H1 (cell line): ENCODE measurements at regions not wholly inside any gene's neighbourhood (a gene's known extent, or its start where the extent isn't known, plus 50 kb on each side); places are given as distances from the start of the nearest gene placed in this dataset.

Experiments used
- CTCF ChIA-PET: fragments of 300-600 bp; sonication (Branson Sonifier 250); formaldehyde crosslinking; loops from one replicate; lab custom pipeline; 2021; ENCODE audit not compliant: partially characterized antibody; lab: Charles Lee
- POLR2A ChIA-PET: fragments of 300-600 bp; sonication (Branson Sonifier 250); formaldehyde crosslinking; loops from one replicate; lab custom pipeline; 2021; ENCODE audit warnings: inconsistent platforms; ENCODE audit not compliant: partially characterized antibody; lab: Charles Lee
- DNase-seq, 2 experiments: peaks; one replicate each; pipeline versions ENCODE4 v3.0.0 to v3.0.0-alpha.2; 2010 to 2022; ENCODE audit warnings: low spot score in 2 of 2, low read depth in 1 of 2, mixed read lengths in 1 of 2
- FAIRE-seq: peaks from 2 replicates; lab custom pipeline; 2011; peaks lifted over from hg19 to GRCh38; lab: Jason Lieb, UNC
- H2AFZ ChIP-seq: 2 replicates; pipeline ENCODE4 v1.8.1; 2012; ENCODE audit warnings: low read length, inconsistent platforms
- H2AK5ac ChIP-seq: 2 replicates; pipeline ENCODE4 v1.6.1; 2013; ENCODE audit warnings: low read depth, low read length
- H2BK120ac ChIP-seq: replicated peaks from 2 replicates; pipeline ENCODE3; 2013; ENCODE audit warnings: low read depth, low read length, inconsistent platforms
- H2BK12ac ChIP-seq: 2 replicates; pipeline ENCODE4 v1.6.1; 2013; ENCODE audit warnings: low read depth, low read length
- H2BK15ac ChIP-seq: 2 replicates; pipeline ENCODE4 v1.6.1; 2013; ENCODE audit warnings: low read length
- H2BK20ac ChIP-seq: 2 replicates; pipeline ENCODE4 v1.6.1; 2013; ENCODE audit warnings: low read length
- H2BK5ac ChIP-seq: 2 replicates; pipeline ENCODE4 v1.6.1; 2013; ENCODE audit warnings: low read depth, low read length
- H3K14ac ChIP-seq: 2 replicates; pipeline ENCODE4 v1.6.1; 2013; ENCODE audit warnings: inconsistent platforms; ENCODE audit not compliant: insufficient read length
- H3K18ac ChIP-seq: 2 replicates; pipeline ENCODE4 v1.6.1; 2013; ENCODE audit warnings: low read length; ENCODE audit errors: extremely low read depth
- H3K23ac ChIP-seq: 2 replicates; pipeline ENCODE4 v1.6.1; 2013; ENCODE audit warnings: inconsistent platforms; ENCODE audit not compliant: insufficient read length
- H3K23me2 ChIP-seq: 2 replicates; pipeline ENCODE4 v1.6.1; 2013; ENCODE audit warnings: low read depth, low read length
- H3K27ac ChIP-seq: 2 replicates; pipeline ENCODE4 v1.6.1; 2011; ENCODE audit warnings: low read depth, low read length, inconsistent platforms
- H3K27me3 ChIP-seq, 4 experiments: replicated peaks in 1 of 4; 1 replicate in 1 of 4; 2 replicates in 3 of 4; pipeline versions ENCODE4 v1.6.1 to v1.8.1; 2011 to 2013; ENCODE audit warnings: low read length in 3 of 4, mild to moderate bottlenecking in 3 of 4, inconsistent platforms in 2 of 4, mixed read lengths in 2 of 4, moderate library complexity in 1 of 4; ENCODE audit not compliant: control insufficient read depth in 3 of 4, insufficient read depth in 3 of 4; ENCODE audit errors: extremely low read depth in 1 of 4
- H3K36me3 ChIP-seq, 4 experiments: 2 replicates each; pipeline versions ENCODE4 v1.6.1 to v1.8.1; 2011 to 2013; ENCODE audit warnings: mild to moderate bottlenecking in 4 of 4, low read length in 3 of 4, moderate library complexity in 2 of 4, control low read depth in 1 of 4, inconsistent platforms in 1 of 4; ENCODE audit not compliant: insufficient read depth in 4 of 4, control insufficient read depth in 2 of 4
- H3K4ac ChIP-seq: replicated peaks from 2 replicates; pipeline ENCODE3; 2013; ENCODE audit warnings: low read length, low read depth, mixed read lengths, inconsistent platforms; ENCODE audit not compliant: insufficient read length
- H3K4me1 ChIP-seq, 4 experiments: replicated peaks in 1 of 4; 1 replicate in 1 of 4; 2 replicates in 3 of 4; pipeline versions ENCODE4 v1.6.1 to v1.8.1; 2011 to 2013; ENCODE audit warnings: low read length in 3 of 4, inconsistent platforms in 2 of 4, mixed read lengths in 1 of 4; ENCODE audit not compliant: insufficient read depth in 4 of 4, control insufficient read depth in 3 of 4
- H3K4me2 ChIP-seq, 2 experiments: 2 replicates each; pipeline versions ENCODE4 v1.6.1 to v1.8.1; 2011 to 2013; ENCODE audit warnings: low read depth in 2 of 2, low read length in 2 of 2, control low read depth in 1 of 2, inconsistent platforms in 1 of 2, mild to moderate bottlenecking in 1 of 2; ENCODE audit not compliant: insufficient read depth in 1 of 2
- H3K4me3 ChIP-seq, 4 experiments: fragments of 200-600, 300-600 bp in 1 of 4; sonication (generic), shearing (Covaris generic), sonication (Bioruptor Twin) in 1 of 4; 2 replicates each; pipeline versions ENCODE4 v1.5.1 to v1.8.1; 2011 to 2016; ENCODE audit warnings: low read length in 4 of 4, low read depth in 3 of 4, control low read depth in 2 of 4, inconsistent platforms in 2 of 4, mild to moderate bottlenecking in 2 of 4, mixed read lengths in 1 of 4, moderate library complexity in 1 of 4; ENCODE audit not compliant: insufficient read depth in 2 of 4; ENCODE audit errors: extremely low read depth in 1 of 4
- H3K56ac ChIP-seq: replicated peaks from 2 replicates; pipeline ENCODE3; 2013; ENCODE audit warnings: low read depth, mild to moderate bottlenecking, mixed read lengths, low read length, inconsistent platforms; ENCODE audit not compliant: insufficient read length
- H3K79me1 ChIP-seq: 2 replicates; pipeline ENCODE4 v1.6.1; 2013; ENCODE audit warnings: low read depth, low read length, control low read depth
- H3K79me2 ChIP-seq, 2 experiments: 2 replicates each; pipeline versions ENCODE4 v1.6.1 to v1.8.1; 2012 to 2013; ENCODE audit warnings: low read length in 2 of 2, mild to moderate bottlenecking in 2 of 2, inconsistent platforms in 1 of 2; ENCODE audit not compliant: insufficient read depth in 2 of 2, control insufficient read depth in 1 of 2
- H3K9ac ChIP-seq, 4 experiments: replicated peaks in 1 of 4; 1 replicate in 1 of 4; 2 replicates in 3 of 4; pipeline versions ENCODE4 v1.6.1 to v1.8.1; 2011 to 2013; ENCODE audit warnings: low read depth in 3 of 4, low read length in 3 of 4, control low read depth in 2 of 4, mild to moderate bottlenecking in 2 of 4, moderate library complexity in 2 of 4, inconsistent platforms in 1 of 4; ENCODE audit errors: extremely low read depth in 1 of 4
- H3K9me3 ChIP-seq, 2 experiments: 2 replicates each; pipeline versions ENCODE4 v1.6.1 to v1.8.1; 2012 to 2013; ENCODE audit warnings: mild to moderate bottlenecking in 2 of 2, moderate library complexity in 2 of 2, control low read depth in 1 of 2, inconsistent platforms in 1 of 2, low read depth in 1 of 2, low read length in 1 of 2, mixed read lengths in 1 of 2; ENCODE audit not compliant: insufficient read depth in 2 of 2
- H4K20me1 ChIP-seq, 2 experiments: replicated peaks in 1 of 2; 2 replicates each; pipeline versions ENCODE3 to v1.8.1; 2011 to 2013; ENCODE audit warnings: inconsistent platforms in 2 of 2, low read length in 2 of 2, mild to moderate bottlenecking in 1 of 2; ENCODE audit not compliant: insufficient read depth in 2 of 2, control insufficient read depth in 1 of 2
- H4K5ac ChIP-seq: 2 replicates; pipeline ENCODE4 v1.6.1; 2013; ENCODE audit warnings: low read length, low read depth, mixed read lengths, inconsistent platforms; ENCODE audit not compliant: insufficient read length
- H4K8ac ChIP-seq: 2 replicates; pipeline ENCODE4 v1.8.0; 2013; ENCODE audit warnings: mild to moderate bottlenecking, moderate library complexity, low read length, inconsistent platforms; ENCODE audit not compliant: insufficient read depth; ENCODE audit errors: extremely low read depth
- H4K91ac ChIP-seq: replicated peaks from 2 replicates; pipeline ENCODE3; 2013; ENCODE audit warnings: low read length, mixed read lengths, inconsistent platforms; ENCODE audit not compliant: insufficient read length
- BCL11A ChIP-seq, 2 experiments: IDR thresholded peaks; one replicate each; pipeline ENCODE4 v1.6.1; 2011; ENCODE audit warnings: low read depth in 2 of 2, low read length in 2 of 2, mild to moderate bottlenecking in 2 of 2
- BRCA1 ChIP-seq: IDR thresholded peaks from 2 replicates; pipeline ENCODE4 v1.6.1; 2012; ENCODE audit warnings: low read depth, low read length, improper control_type of control experiment
- CREB1 ChIP-seq: IDR thresholded peaks from 2 replicates; pipeline ENCODE4 v1.6.1; 2012; ENCODE audit warnings: inconsistent platforms
- CTBP2 ChIP-seq: IDR thresholded peaks from 2 replicates; pipeline ENCODE4 v1.7.0; 2011; ENCODE audit warnings: borderline replicate concordance, mild to moderate bottlenecking, moderate library complexity, mixed read lengths, low read length; ENCODE audit not compliant: insufficient read depth, insufficient read length
- GABPA ChIP-seq: IDR thresholded peaks from 2 replicates; pipeline ENCODE4 v1.6.1; 2011; ENCODE audit warnings: mild to moderate bottlenecking, low read length, moderate library complexity, borderline replicate concordance; ENCODE audit not compliant: insufficient read depth
- HDAC2 ChIP-seq, 2 experiments: fragments of 300-600 bp in 1 of 2; sonication (generic) in 1 of 2; IDR thresholded peaks; 2 replicates each; pipeline ENCODE4 v1.6.1; 2011 to 2012; ENCODE audit warnings: low read depth in 2 of 2, low read length in 2 of 2, mild to moderate bottlenecking in 2 of 2, moderate library complexity in 2 of 2, borderline replicate concordance in 1 of 2, inconsistent platforms in 1 of 2
- JUND ChIP-seq: IDR thresholded peaks from 2 replicates; pipeline ENCODE4 v1.6.1; 2011; ENCODE audit warnings: mild to moderate bottlenecking, improper control_type of control experiment, low read length
- KDM4A ChIP-seq: IDR thresholded peaks from one replicate; pipeline ENCODE4 v1.7.1; 2012; ENCODE audit warnings: low read depth, mild to moderate bottlenecking, moderate library complexity, low read length, inconsistent platforms; ENCODE audit not compliant: severe bottlenecking
- KDM5A ChIP-seq: fragments of 200-600 bp; IDR thresholded peaks from 2 replicates; pipeline ENCODE4 v1.7.1; 2012; ENCODE audit warnings: mild to moderate bottlenecking, low read length, inconsistent platforms, mixed read lengths
- POU5F1 ChIP-seq: IDR thresholded peaks from 2 replicates; pipeline ENCODE4 v1.6.1; 2011; ENCODE audit warnings: low read depth, mild to moderate bottlenecking, low read length, moderate library complexity
- RFX5 ChIP-seq: IDR thresholded peaks from 2 replicates; pipeline ENCODE4 v1.6.1; 2011; ENCODE audit warnings: low read depth, low read length, improper control_type of control experiment, borderline replicate concordance
- SAP30 ChIP-seq: fragments of 300-600 bp; sonication (generic); IDR thresholded peaks from 2 replicates; pipeline ENCODE4 v1.7.1; 2012; ENCODE audit warnings: low read length, moderate library complexity, mild to moderate bottlenecking, inconsistent platforms; ENCODE audit not compliant: insufficient read depth, insufficient replicate concordance
- TCF12 ChIP-seq: IDR thresholded peaks from 2 replicates; pipeline ENCODE4 v1.6.1; 2011; ENCODE audit warnings: low read depth, mild to moderate bottlenecking, low read length
- TEAD4 ChIP-seq: IDR thresholded peaks from 2 replicates; pipeline ENCODE4 v1.6.1; 2012; ENCODE audit warnings: low read depth, low read length, inconsistent platforms, mixed read lengths
- YY1 ChIP-seq: IDR thresholded peaks from 2 replicates; pipeline ENCODE4 v1.6.1; 2011; ENCODE audit warnings: low read depth, mild to moderate bottlenecking, low read length
- TF ChIP-seq, protein P1 (sequence below): IDR thresholded peaks from 2 replicates; pipeline ENCODE4 v1.6.1; 2012; ENCODE audit warnings: inconsistent platforms

DNA sequence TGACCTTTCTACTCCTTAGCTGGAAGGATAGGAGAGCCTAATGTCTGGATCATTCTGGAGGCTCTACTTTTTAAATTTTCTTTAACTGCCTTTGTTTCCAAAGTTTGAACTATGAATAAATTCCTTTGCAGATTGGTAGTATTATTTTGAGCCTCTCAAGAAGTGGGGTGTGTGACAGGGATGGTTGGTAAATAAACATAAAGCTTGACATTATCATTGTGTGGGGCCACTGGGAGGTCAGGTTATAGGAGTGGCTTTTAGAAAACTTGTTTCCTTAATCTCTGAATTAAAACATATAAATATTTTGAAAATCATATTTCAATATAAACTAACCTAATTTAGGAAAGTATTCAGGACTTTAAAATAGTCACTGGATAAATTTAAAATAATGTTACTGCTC is 89.3 kb downstream of the OTOL1 start:
- FAIRE-seq = no peak
- POLR2A ChIA-PET = no interaction called here
- no peak overlapping the region for H4K8ac ChIP-seq
- TF ChIP-seq TCF12 (no peak), JUND (no peak), SAP30 (no peak), RFX5 (no peak), HDAC2 (IDR thresholded peaks at IDR 0.05; ENCODE audit: borderline replicate concordance in 1 of 2, low read depth in 2 of 2, low read length in 2 of 2) (no peak), GABPA (no peak), KDM4A (no peak), CREB1 (no peak), CTBP2 (no peak), POU5F1 (no peak), BRCA1 (no peak), BCL11A (IDR thresholded peaks at IDR 0.05; ENCODE audit: low read depth in 2 of 2, low read length in 2 of 2) (no peak), TEAD4 (no peak), YY1 (no peak), KDM5A (no peak)
- TF ChIP-seq, protein P1, sequence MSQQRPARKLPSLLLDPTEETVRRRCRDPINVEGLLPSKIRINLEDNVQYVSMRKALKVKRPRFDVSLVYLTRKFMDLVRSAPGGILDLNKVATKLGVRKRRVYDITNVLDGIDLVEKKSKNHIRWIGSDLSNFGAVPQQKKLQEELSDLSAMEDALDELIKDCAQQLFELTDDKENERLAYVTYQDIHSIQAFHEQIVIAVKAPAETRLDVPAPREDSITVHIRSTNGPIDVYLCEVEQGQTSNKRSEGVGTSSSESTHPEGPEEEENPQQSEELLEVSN = no peak

More for the DNA sequence above, 89.3 kb downstream of the OTOL1 start:
- no peak overlapping the region for H2AK5ac ChIP-seq
- no peak overlapping the region for H3K9ac ChIP-seq
- no peak overlapping the region for H2BK5ac ChIP-seq
- no peak overlapping the region for H2BK12ac ChIP-seq
- H3K36me3 ChIP-seq = no peaks in the 10 kb centered on the region
- H3K79me2 ChIP-seq = no peaks in the 10 kb centered on the region
- no peaks in the 10 kb centered on the region for H3K27me3 ChIP-seq
- H3K4me2 ChIP-seq = no peak overlapping the region
- no peak overlapping the region for H3K56ac ChIP-seq
- H2BK15ac ChIP-seq = no peak overlapping the region
- H3K27ac ChIP-seq = no peak overlapping the region
- no peak overlapping the region for H4K91ac ChIP-seq
- H3K18ac ChIP-seq = no peak overlapping the region
- no peaks in the 10 kb centered on the region; a peak in 1 of 7 replicates for H3K4me1 ChIP-seq
- no peak for DNase-seq
- no peaks in the 10 kb centered on the region for H3K23me2 ChIP-seq
- no peaks in the 10 kb centered on the region for H3K79me1 ChIP-seq
- no peak overlapping the region for H2BK20ac ChIP-seq
- H4K20me1 ChIP-seq = no peaks in the 10 kb centered on the region
- no peak overlapping the region for H3K14ac ChIP-seq
- CTCF ChIA-PET = no interaction called here
- no peak overlapping the region for H2AFZ ChIP-seq
- H3K23ac ChIP-seq = no peak overlapping the region
- H3K4ac ChIP-seq = no peak overlapping the region
- no peak overlapping the region for H2BK120ac ChIP-seq
- H3K9me3 ChIP-seq = peaks cover 6 to 8% of the 10 kb centered on the region in 2 experiments
- H3K4me3 ChIP-seq = no peak overlapping the region
- no peak overlapping the region for H4K5ac ChIP-seq
